ENCODE measurements at regions not wholly inside any gene's neighbourhood (a gene's known extent, or its start where the extent isn't known, plus 50 kb on each side); places are given as distances from the start of the nearest gene placed in this dataset.

DNA sequence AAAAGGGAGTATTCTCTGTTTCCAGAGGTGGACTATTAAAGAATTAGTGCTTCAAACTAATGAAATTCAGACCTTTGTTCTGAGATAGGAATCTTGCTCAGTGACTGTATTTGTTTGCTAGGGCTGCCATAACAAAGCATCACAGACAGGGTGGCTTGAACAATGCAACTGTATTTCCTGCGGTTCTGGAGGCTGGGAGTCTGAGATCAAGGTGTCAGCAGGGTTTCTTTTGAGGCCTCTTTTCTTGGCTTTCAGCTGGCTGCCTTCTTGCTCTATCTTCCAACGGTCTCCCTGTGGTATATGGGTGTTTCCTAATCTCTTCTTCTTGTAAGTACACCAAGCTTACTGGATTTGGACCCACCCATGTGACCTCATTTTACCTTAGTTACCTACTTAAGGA, 264.6 kb upstream of the PROX1 start:
- DNase-seq (ENCODE audit: insufficient read length, low spot score, missing footprints), result no peak

DNA sequence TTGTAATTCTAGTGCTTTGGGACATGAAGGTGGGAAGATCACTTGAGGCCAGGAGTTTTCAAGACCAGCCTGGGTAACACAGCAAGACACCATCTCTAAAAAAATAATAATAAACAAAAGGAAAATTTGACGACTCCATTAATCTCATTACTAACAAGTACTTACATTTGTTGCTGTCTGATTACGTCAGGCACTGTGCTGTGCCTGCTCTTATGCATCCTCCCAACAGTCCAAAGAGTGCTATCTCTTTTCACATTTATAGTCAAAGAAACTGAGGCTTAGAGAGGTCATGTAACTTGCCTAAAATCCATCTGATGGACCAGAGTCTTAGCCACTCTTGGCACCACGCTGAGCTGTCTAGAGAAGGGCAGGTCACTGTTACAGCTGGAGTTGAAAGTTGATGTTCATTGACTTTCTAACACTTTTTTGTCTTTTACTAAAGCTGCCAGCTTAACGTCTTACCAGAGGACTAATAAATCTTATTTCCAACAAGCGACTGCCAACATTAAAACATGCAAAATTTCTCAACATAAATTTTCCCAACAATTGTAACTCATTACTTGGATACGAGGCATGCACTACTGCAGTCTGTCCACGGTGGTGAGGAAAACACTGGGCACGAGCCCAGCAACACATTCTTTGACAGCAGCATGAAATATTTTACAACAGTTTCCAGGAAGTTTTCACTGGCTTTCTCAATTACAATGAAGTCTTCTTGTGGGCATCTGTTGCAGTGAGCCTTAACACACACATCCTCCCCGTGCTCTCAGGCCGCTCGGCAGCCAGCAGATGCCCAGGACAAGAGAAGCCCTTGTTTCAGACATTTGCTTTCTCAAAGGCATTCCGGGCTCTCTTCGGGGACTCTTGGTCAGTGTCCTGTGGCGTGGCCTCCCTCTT, 262.9 kb upstream of the PROX1 start:
- no peak overlapping the region for H3K4me2 ChIP-seq (ENCODE audit: insufficient read depth, low read length)
- H3K9me3 ChIP-seq (ENCODE audit: low read depth, low read length), result no peaks in the 10 kb centered on the region
- H3K4me3 ChIP-seq (ENCODE audit: insufficient read depth, low read length), result no peak overlapping the region
- no peak overlapping the region for H3K27ac ChIP-seq (ENCODE audit: low read depth, low read length)
- H2AFZ ChIP-seq (ENCODE audit: low read length), result no peak overlapping the region
- no peak for DNase-seq (ENCODE audit: insufficient read length, low spot score, missing footprints)
- H3K79me2 ChIP-seq (ENCODE audit: insufficient read depth, low read length), result no peaks in the 10 kb centered on the region
- TF ChIP-seq, protein P1, sequence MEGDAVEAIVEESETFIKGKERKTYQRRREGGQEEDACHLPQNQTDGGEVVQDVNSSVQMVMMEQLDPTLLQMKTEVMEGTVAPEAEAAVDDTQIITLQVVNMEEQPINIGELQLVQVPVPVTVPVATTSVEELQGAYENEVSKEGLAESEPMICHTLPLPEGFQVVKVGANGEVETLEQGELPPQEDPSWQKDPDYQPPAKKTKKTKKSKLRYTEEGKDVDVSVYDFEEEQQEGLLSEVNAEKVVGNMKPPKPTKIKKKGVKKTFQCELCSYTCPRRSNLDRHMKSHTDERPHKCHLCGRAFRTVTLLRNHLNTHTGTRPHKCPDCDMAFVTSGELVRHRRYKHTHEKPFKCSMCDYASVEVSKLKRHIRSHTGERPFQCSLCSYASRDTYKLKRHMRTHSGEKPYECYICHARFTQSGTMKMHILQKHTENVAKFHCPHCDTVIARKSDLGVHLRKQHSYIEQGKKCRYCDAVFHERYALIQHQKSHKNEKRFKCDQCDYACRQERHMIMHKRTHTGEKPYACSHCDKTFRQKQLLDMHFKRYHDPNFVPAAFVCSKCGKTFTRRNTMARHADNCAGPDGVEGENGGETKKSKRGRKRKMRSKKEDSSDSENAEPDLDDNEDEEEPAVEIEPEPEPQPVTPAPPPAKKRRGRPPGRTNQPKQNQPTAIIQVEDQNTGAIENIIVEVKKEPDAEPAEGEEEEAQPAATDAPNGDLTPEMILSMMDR (IDR thresholded peaks at IDR 0.05; ENCODE audit: extremely low read depth, low read depth, low read length), result no peak
- H3K27me3 ChIP-seq (ENCODE audit: insufficient read depth, low read length), result no peaks in the 10 kb centered on the region
- H3K36me3 ChIP-seq (ENCODE audit: insufficient read depth, low read length), result no peaks in the 10 kb centered on the region
- H4K20me1 ChIP-seq (ENCODE audit: insufficient read depth, low read length), result no peaks in the 10 kb centered on the region
- H3K4me1 ChIP-seq (ENCODE audit: insufficient read depth, low read length), result no peaks in the 10 kb centered on the region

More for the DNA sequence above, 264.6 kb upstream of the PROX1 start:
- no peaks in the 10 kb centered on the region for H4K20me1 ChIP-seq (ENCODE audit: insufficient read depth, low read length)
- H3K27me3 ChIP-seq (ENCODE audit: insufficient read depth, low read length), result no peaks in the 10 kb centered on the region
- no peak overlapping the region for H3K4me3 ChIP-seq (ENCODE audit: insufficient read depth, low read length)
- H3K36me3 ChIP-seq (ENCODE audit: insufficient read depth, low read length), result no peaks in the 10 kb centered on the region
- no peaks in the 10 kb centered on the region for H3K4me1 ChIP-seq (ENCODE audit: insufficient read depth, low read length)
- TF ChIP-seq, protein P1 (IDR thresholded peaks at IDR 0.05; ENCODE audit: extremely low read depth, low read depth, low read length), result no peak
- no peak overlapping the region for H3K4me2 ChIP-seq (ENCODE audit: insufficient read depth, low read length)
- H3K79me2 ChIP-seq (ENCODE audit: insufficient read depth, low read length), result no peaks in the 10 kb centered on the region
- no peak overlapping the region for H2AFZ ChIP-seq (ENCODE audit: low read length)
- no peaks in the 10 kb centered on the region for H3K9me3 ChIP-seq (ENCODE audit: low read depth, low read length)
- no peak overlapping the region for H3K27ac ChIP-seq (ENCODE audit: low read depth, low read length)

DNA sequence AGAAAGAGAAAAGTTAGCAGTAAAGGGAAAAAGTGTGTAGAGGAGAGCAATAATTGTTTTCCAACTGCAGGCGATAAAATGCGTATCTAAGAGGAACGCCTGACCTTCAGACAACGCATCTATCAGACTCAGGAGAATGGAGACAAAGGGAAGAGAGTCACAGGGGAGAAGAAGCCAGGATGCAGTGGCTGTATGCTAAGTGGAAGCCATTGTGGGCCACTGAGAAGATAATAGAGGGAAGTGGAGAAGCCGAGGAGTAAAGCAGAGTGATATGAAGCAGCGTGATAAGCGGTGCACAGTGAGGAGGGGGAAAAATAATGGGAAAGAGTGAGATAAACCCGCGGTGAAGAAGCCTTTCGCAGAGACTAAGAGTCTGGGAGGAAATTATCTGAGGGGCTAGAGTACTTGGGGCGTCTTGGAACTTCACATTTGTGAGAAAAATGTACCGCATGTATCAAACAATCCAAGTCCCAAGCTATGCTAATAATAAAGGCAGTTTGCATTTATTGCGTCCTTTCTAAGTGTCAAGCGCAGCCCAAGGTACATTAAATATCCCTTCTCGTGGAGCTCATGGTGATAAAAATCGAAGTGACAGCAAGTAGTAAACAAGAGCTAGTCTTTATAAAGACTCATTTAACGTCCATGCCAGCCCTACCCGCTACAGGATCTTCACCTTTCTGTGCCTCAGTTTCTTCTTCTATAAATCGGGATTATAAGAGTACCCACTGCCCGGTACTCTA, 259.8 kb upstream of the PROX1 start:
- H3K9me3 ChIP-seq (ENCODE audit: low read depth, low read length), result no peaks in the 10 kb centered on the region
- H3K27ac ChIP-seq (ENCODE audit: low read depth, low read length), result no peak overlapping the region
- TF ChIP-seq, protein P1 (IDR thresholded peaks at IDR 0.05; ENCODE audit: extremely low read depth, low read depth, low read length), result no peak
- no peaks in the 10 kb centered on the region for H3K27me3 ChIP-seq (ENCODE audit: insufficient read depth, low read length)
- H3K4me2 ChIP-seq (ENCODE audit: insufficient read depth, low read length), result no peak overlapping the region
- H3K36me3 ChIP-seq (ENCODE audit: insufficient read depth, low read length), result no peaks in the 10 kb centered on the region
- no peaks in the 10 kb centered on the region for H3K4me1 ChIP-seq (ENCODE audit: insufficient read depth, low read length)
- no peak overlapping the region for H3K4me3 ChIP-seq (ENCODE audit: insufficient read depth, low read length)
- no peaks in the 10 kb centered on the region for H3K79me2 ChIP-seq (ENCODE audit: insufficient read depth, low read length)
- H4K20me1 ChIP-seq (ENCODE audit: insufficient read depth, low read length), result no peaks in the 10 kb centered on the region
- DNase-seq (ENCODE audit: insufficient read length, low spot score, missing footprints), result no peak
- H2AFZ ChIP-seq (ENCODE audit: low read length), result no peak overlapping the region
